ENCODE measurements at regions not wholly inside any gene's neighbourhood (a gene's known extent, or its start where the extent isn't known, plus 50 kb on each side); places are given as distances from the start of the nearest gene placed in this dataset.

- TF ChIP-seq POLR2A (IDR thresholded peaks at IDR 0.05) (no peak), CTCF (IDR thresholded peaks at IDR 0.05) (no peak)
- Histone ChIP-seq H3K4me3 (no peak overlapping the region), H3K4me1 (peaks cover 0 to 19% (median 5%) of the 10 kb centered on the region in 3 donors), H3K27ac (no peak overlapping the region), H3K36me3 (no peaks in the 10 kb centered on the region), H3K27me3 (no peaks in the 10 kb centered on the region), H3K9me3 (no peaks in the 10 kb centered on the region)
- WGBS, 2 donors, result 89 to 93% methylated on average over 5 of the region's 5 CpGs
- no peak for DNase-seq
- intact Hi-C loops (cut with DNase I), result no loop called here
Observed at GRCh38 chr10:44196336-44196735, 188.6 kb downstream of the CXCL12 start.

DNA sequence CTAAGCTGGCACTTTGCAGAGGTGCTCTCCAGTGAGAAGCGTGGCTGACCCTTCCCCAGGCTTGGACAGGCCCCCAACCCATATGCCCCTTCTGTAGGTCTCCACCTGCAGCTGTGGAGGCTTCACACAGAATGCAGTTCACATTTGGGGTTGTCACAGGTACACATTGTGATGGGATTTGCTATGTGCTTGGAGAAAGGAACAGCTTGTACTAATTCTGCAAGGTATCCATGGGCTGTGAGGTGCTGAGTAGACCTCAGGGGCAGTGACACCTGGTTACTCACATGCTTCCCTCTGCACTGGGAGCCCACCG, 188.9 kb downstream of the CXCL12 start:
- Histone ChIP-seq H3K4me3 (no peak overlapping the region), H3K27ac (no peak overlapping the region), H3K4me1 (peaks cover 0 to 19% (median 5%) of the 10 kb centered on the region in 3 donors), H3K36me3 (no peaks in the 10 kb centered on the region), H3K27me3 (no peaks in the 10 kb centered on the region), H3K9me3 (no peaks in the 10 kb centered on the region)
- TF ChIP-seq CTCF (IDR thresholded peaks at IDR 0.05) (no peak), POLR2A (IDR thresholded peaks at IDR 0.05) (no peak)
- DNase-seq, result no peak
- 62 to 75% methylated on average over 1 to 2 of the region's 2 CpGs for WGBS, 2 donors
- intact Hi-C loops (cut with DNase I), result no loop called here

DNA sequence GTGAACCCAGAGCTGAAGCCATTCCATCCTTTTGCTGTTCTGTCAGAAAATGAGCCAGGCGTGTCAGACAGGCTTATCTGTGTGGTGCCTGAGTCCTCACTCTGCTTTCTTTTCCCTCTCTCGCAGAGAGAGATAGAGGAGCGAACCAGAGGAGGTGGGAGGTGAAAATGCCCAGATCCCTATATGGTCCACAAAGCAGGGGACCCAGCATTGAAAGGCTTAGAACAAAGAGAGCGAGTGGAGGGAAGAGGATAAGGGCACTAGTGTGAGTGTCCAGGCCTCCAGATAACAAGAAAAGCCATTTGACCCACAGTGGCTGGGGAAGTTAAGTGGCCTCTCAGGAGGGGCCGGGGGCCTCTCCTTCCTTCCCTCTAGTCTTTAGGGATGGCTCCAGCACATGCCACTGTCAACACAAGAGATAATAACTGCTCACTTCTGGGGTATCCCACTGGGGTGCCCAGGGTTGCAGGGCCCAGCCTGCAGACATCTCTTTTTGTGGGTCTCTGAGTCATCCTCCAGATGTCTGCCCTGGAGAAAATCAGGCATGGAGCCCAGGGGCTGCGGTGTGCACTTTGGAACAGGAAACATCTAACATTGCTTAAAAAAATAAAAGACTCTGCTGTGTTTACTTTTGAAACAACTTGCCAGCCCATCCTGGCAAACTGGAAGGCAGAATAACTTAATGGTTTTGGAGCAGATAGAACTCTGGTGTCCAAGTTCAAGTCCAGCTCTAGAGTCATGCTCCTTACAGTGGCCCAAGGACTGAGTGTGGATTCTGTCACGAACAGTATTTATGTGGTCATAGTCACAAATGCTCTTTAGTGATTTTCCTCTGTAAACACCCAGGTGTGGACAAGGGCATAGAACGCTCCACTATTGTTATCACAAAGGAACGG, 189.5 kb downstream of the CXCL12 start:
- Histone ChIP-seq H3K27ac (no peak overlapping the region), H3K4me3 (no peak overlapping the region), H3K9me3 (no peaks in the 10 kb centered on the region), H3K27me3 (no peaks in the 10 kb centered on the region), H3K36me3 (no peaks in the 10 kb centered on the region), H3K4me1 (peaks cover 0 to 19% (median 5%) of the 10 kb centered on the region in 3 donors)
- TF ChIP-seq CTCF (IDR thresholded peaks at IDR 0.05), result no peak
- no peak for TF ChIP-seq POLR2A (IDR thresholded peaks at IDR 0.05)
- WGBS, 2 donors, result 44 to 45% methylated on average over 9 of the region's 9 CpGs
- intact Hi-C loops (cut with DNase I), result no loop called here
- no peak for DNase-seq

GRCh38 chr10:44194435-44194834, 190.5 kb downstream of the CXCL12 start:
- no peak for TF ChIP-seq POLR2A (IDR thresholded peaks at IDR 0.05)
- no peak for TF ChIP-seq CTCF (IDR thresholded peaks at IDR 0.05)
- Histone ChIP-seq H3K4me1 (peaks cover 0 to 19% (median 5%) of the 10 kb centered on the region in 3 donors), H3K27me3 (no peaks in the 10 kb centered on the region), H3K9me3 (no peaks in the 10 kb centered on the region), H3K4me3 (no peak overlapping the region), H3K36me3 (no peaks in the 10 kb centered on the region), H3K27ac (no peak overlapping the region)
- 77 to 86% methylated on average over 2 of the region's 2 CpGs for WGBS, 2 donors
- no peak for DNase-seq
- intact Hi-C loops (cut with DNase I), result no loop called here

DNA sequence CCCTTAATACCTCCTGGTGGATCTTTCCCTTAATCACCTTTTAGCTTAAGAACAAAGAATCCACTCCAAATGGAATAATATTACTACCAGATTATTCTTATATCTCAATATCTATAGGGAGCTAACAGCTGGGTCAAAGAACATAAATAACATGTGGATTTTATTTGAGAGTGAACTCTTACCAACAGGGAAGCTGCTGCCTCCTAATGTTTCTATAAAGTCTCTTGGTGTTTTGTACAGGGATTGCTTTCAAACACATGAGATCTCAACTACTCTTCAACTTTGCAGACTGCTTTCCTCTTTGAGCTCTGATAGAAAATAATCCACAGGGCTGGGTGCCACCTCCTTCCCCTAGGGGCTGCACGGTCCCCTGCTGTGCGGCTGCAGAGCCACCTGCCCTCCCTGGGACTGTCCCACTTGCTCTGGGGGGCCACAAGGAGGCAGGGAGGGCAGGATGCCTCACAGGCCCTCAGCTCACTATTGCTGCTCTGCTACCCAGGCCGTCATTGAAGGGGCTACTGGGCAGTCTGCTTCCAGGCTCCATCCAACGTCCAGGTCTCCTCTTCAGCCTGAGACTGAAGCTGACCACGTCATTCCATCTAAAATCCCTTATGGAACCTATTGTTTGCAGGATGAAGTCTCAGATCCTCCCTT, 191.2 kb downstream of the CXCL12 start:
- Histone ChIP-seq H3K27me3 (no peaks in the 10 kb centered on the region), H3K36me3 (no peaks in the 10 kb centered on the region), H3K4me1 (peaks cover 0 to 19% (median 5%) of the 10 kb centered on the region in 3 donors), H3K27ac (no peak overlapping the region), H3K4me3 (no peak overlapping the region), H3K9me3 (no peaks in the 10 kb centered on the region)
- intact Hi-C loops (cut with DNase I), result no loop called here
- 74 to 83% methylated on average over 3 to 5 of the region's 5 CpGs for WGBS, 2 donors
- TF ChIP-seq CTCF (IDR thresholded peaks at IDR 0.05) (no peak), POLR2A (IDR thresholded peaks at IDR 0.05) (no peak)
- no peak for DNase-seq
